HCT116 (cell line): ENCODE measurements at regions not wholly inside any gene's neighbourhood (a gene's known extent, or its start where the extent isn't known, plus 50 kb on each side); places are given as distances from the start of the nearest gene placed in this dataset.

Source experiments
- ATAC-seq: fragments of 200-7000 bp; cut with Tn5 transposase; 2 replicates; pipeline ENCODE4 v1.9.1; 2020; ENCODE audit warnings: mild to moderate bottlenecking, moderate library complexity
- BruUV-seq: library from RNA; stranded (reverse); fragments of 400-500 nt; replicated peaks from 2 replicates; lab custom pipeline; 2021; lab: Mats Ljungman, UMichigan
- CTCF ChIA-PET: fragments of 300-600 bp; sonication (Branson Sonifier 250); formaldehyde crosslinking; loops from one replicate; lab custom pipeline; 2021; ENCODE audit warnings: antibody characterized with exemption; lab: Charles Lee
- POLR2A ChIA-PET: fragments of 300-600, 350-600 bp; sonication (Branson Sonifier 250); formaldehyde crosslinking; loops from one replicate; lab custom pipeline; 2021; ENCODE audit warnings: antibody characterized with exemption; lab: Charles Lee
- RAD21 ChIA-PET, 2 experiments: fragments of 300-600 bp; sonication (Branson Sonifier 250); formaldehyde crosslinking; loops; one replicate each; lab custom pipeline; 2023; ENCODE audit warnings: low total read pairs in 2 of 2; ENCODE audit not compliant: uncharacterized antibody in 2 of 2, unreplicated experiment in 2 of 2, low non-redundant PET in 1 of 2; lab: Charles Lee
- DNase-seq: peaks from one replicate; pipeline ENCODE4 v3.0.0-alpha.2; 2010; ENCODE audit warnings: low read depth, low spot score
- H2AFZ ChIP-seq: fragments of 200-600 bp; shearing (Covaris generic), sonication (generic); 2 replicates; pipeline ENCODE4 v1.6.1; 2017; ENCODE audit warnings: low read depth, mixed run types, mixed read lengths, antibody characterized with exemption, low read length; ENCODE audit not compliant: poor library complexity, severe bottlenecking
- H3K27ac ChIP-seq: 2 replicates; pipeline ENCODE4 v1.5.1; 2012; ENCODE audit warnings: low read depth, low read length
- H3K27me3 ChIP-seq: fragments of 200-600 bp; sonication (generic); 2 replicates; pipeline ENCODE4 v1.6.1; 2016; ENCODE audit warnings: mixed run types, low read length, mixed read lengths; ENCODE audit not compliant: insufficient read depth
- H3K36me3 ChIP-seq, 2 experiments: fragments of 200-500 bp in 1 of 2; fragments of 200-600 bp in 1 of 2; sonication (Bioruptor generic) in 1 of 2; sonication (generic) in 1 of 2; 2 replicates each; pipeline versions ENCODE4 v1.5.1 to v1.6.1; 2014 to 2016; ENCODE audit warnings: low read length in 2 of 2, inconsistent platforms in 1 of 2, mixed read lengths in 1 of 2, mixed run types in 1 of 2; ENCODE audit not compliant: insufficient read depth in 2 of 2, control insufficient read depth in 1 of 2
- H3K4me1 ChIP-seq, 2 experiments: fragments of 200-600 bp in 1 of 2; sonication (generic) in 1 of 2; 2 replicates each; pipeline versions ENCODE4 v1.5.1 to v1.6.1; 2012 to 2017; ENCODE audit warnings: low read length in 2 of 2, inconsistent platforms in 1 of 2, mild to moderate bottlenecking in 1 of 2, mixed read lengths in 1 of 2, mixed run types in 1 of 2, moderate library complexity in 1 of 2; ENCODE audit not compliant: insufficient read depth in 2 of 2, control insufficient read depth in 1 of 2
- H3K4me2 ChIP-seq: fragments of 200-600 bp; sonication (generic); 2 replicates; pipeline ENCODE4 v1.6.1; 2017; ENCODE audit warnings: mixed run types, low read length, mixed read lengths
- H3K4me3 ChIP-seq, 2 experiments: fragments of 200-600 bp in 1 of 2; sonication (generic) in 1 of 2; replicated peaks in 1 of 2; 2 replicates each; pipeline ENCODE4 v1.5.1; 2011 to 2016; ENCODE audit warnings: low read length in 2 of 2, control low read depth in 1 of 2, low read depth in 1 of 2, mild to moderate bottlenecking in 1 of 2, mixed read lengths in 1 of 2, mixed run types in 1 of 2
- H3K79me2 ChIP-seq: fragments of 200-600 bp; sonication (generic); 2 replicates; pipeline ENCODE4 v1.6.1; 2017; ENCODE audit warnings: mild to moderate bottlenecking, mixed run types, low read length, moderate library complexity, mixed read lengths; ENCODE audit not compliant: insufficient read depth
- H3K9ac ChIP-seq: fragments of 200-600 bp; sonication (generic); 2 replicates; pipeline ENCODE4 v1.6.1; 2016; ENCODE audit warnings: low read length, mixed read lengths
- H3K9me2 ChIP-seq: fragments of 200-600 bp; sonication (generic), shearing (Covaris generic); 2 replicates; pipeline ENCODE4 v1.6.1; 2017; ENCODE audit warnings: mixed run types, mild to moderate bottlenecking, moderate library complexity; ENCODE audit not compliant: insufficient read depth
- H3K9me3 ChIP-seq, 2 experiments: fragments of 200-500 bp in 1 of 2; fragments of 200-600 bp in 1 of 2; sonication (Bioruptor generic) in 1 of 2; sonication (generic) in 1 of 2; 2 replicates each; pipeline ENCODE4 v1.6.1; 2014 to 2017; ENCODE audit warnings: low read length in 2 of 2, mixed read lengths in 2 of 2, inconsistent platforms in 1 of 2, low read depth in 1 of 2, mild to moderate bottlenecking in 1 of 2, mixed run types in 1 of 2, moderate library complexity in 1 of 2; ENCODE audit not compliant: control insufficient read depth in 1 of 2, insufficient read depth in 1 of 2
- H4K20me1 ChIP-seq: fragments of 200-600 bp; sonication (generic), shearing (Covaris generic); 2 replicates; pipeline ENCODE4 v1.6.1; 2017; ENCODE audit warnings: mixed run types, mild to moderate bottlenecking, moderate library complexity; ENCODE audit not compliant: insufficient read depth
- ATF3 ChIP-seq: IDR thresholded peaks from 2 replicates; pipeline ENCODE4 v1.6.1; 2012
- CBX3 ChIP-seq: IDR thresholded peaks from 2 replicates; pipeline ENCODE4 v1.6.1; 2012; ENCODE audit warnings: low read depth
- CTCF ChIP-seq, 3 experiments: fragments of 200-600 bp in 1 of 3; sonication (generic) in 1 of 3; IDR thresholded peaks in 2 of 3; conservative IDR thresholded peaks in 1 of 3; 2 replicates each; pipeline ENCODE4 v1.5.1; 2012 to 2017; ENCODE audit warnings: low read depth in 2 of 3, low read length in 2 of 3, antibody characterized with exemption in 1 of 3, borderline replicate concordance in 1 of 3, control low read depth in 1 of 3, mild to moderate bottlenecking in 1 of 3, mixed read lengths in 1 of 3, mixed run types in 1 of 3, moderate library complexity in 1 of 3; ENCODE audit not compliant: insufficient read depth in 1 of 3
- EGR1 ChIP-seq: IDR thresholded peaks from 2 replicates; pipeline ENCODE4 v1.6.1; 2012; ENCODE audit warnings: low read depth
- ELF1 ChIP-seq: IDR thresholded peaks from 2 replicates; pipeline ENCODE4 v1.6.1; 2012; ENCODE audit warnings: low read depth, borderline replicate concordance
- EZH2 ChIP-seq: fragments of 200-600 bp; sonication (generic); IDR thresholded peaks from 2 replicates; pipeline ENCODE4 v1.6.1; 2017; ENCODE audit warnings: antibody characterized with exemption, mixed run types
- EZH2phosphoT487 ChIP-seq: fragments of 200-600 bp; IDR thresholded peaks from 2 replicates; pipeline ENCODE4 v1.6.1; 2018; ENCODE audit warnings: antibody characterized with exemption, borderline replicate concordance
- FOSL1 ChIP-seq: IDR thresholded peaks from 2 replicates; pipeline ENCODE4 v1.6.1; 2012; ENCODE audit warnings: low read depth
- MAX ChIP-seq: IDR thresholded peaks from 2 replicates; pipeline ENCODE4 v1.6.1; 2012
- POLR2A ChIP-seq: IDR thresholded peaks from 2 replicates; pipeline ENCODE4 v1.7.0; 2011; ENCODE audit warnings: borderline replicate concordance; ENCODE audit not compliant: insufficient read depth, insufficient read length; ENCODE audit errors: extremely low read depth
- POLR2AphosphoS5 ChIP-seq: IDR thresholded peaks from 2 replicates; pipeline ENCODE4 v1.6.1; 2011; ENCODE audit warnings: mild to moderate bottlenecking, low read depth, low read length, moderate library complexity
- RAD21 ChIP-seq: IDR thresholded peaks from 2 replicates; pipeline ENCODE4 v1.6.1; 2012; ENCODE audit warnings: low read depth, mild to moderate bottlenecking
- REST ChIP-seq: IDR thresholded peaks from 2 replicates; pipeline ENCODE4 v1.6.1; 2012; ENCODE audit warnings: low read depth
- SP1 ChIP-seq: IDR thresholded peaks from 2 replicates; pipeline ENCODE4 v1.6.1; 2012; ENCODE audit warnings: low read depth
- SRF ChIP-seq: IDR thresholded peaks from 2 replicates; pipeline ENCODE4 v1.6.1; 2012; ENCODE audit warnings: low read depth
- TCF7L2 ChIP-seq: IDR thresholded peaks from 2 replicates; pipeline ENCODE4 v1.7.0; 2011; ENCODE audit warnings: borderline replicate concordance, inconsistent platforms; ENCODE audit not compliant: insufficient read depth, insufficient read length; ENCODE audit errors: extremely low read depth
- ZBTB33 ChIP-seq: IDR thresholded peaks from 2 replicates; pipeline ENCODE4 v1.6.1; 2011; ENCODE audit warnings: mild to moderate bottlenecking, low read length, moderate library complexity; ENCODE audit not compliant: insufficient replicate concordance; ENCODE audit errors: extremely low read depth
- ZFX ChIP-seq: fragments of 450-650 bp; IDR thresholded peaks from 2 replicates; pipeline ENCODE4 v1.6.1; 2017
- ZNF274 ChIP-seq: fragments of 200-500 bp; sonication (Bioruptor generic); IDR thresholded peaks from 2 replicates; pipeline ENCODE4 v1.6.1; 2014; ENCODE audit warnings: mild to moderate bottlenecking, low read depth, low read length, inconsistent platforms
- intact Hi-C: fragments of 100-400 bp; cut with micrococcal nuclease; formaldehyde crosslinking; loops from 2 replicates; pipeline ENCODE4 v1.10.0; 2022

- Histone ChIP-seq H2AFZ (no peak overlapping the region), H4K20me1 (no peaks in the 10 kb centered on the region), H3K4me3 (no peak overlapping the region), H3K36me3 (no peaks in the 10 kb centered on the region), H3K4me2 (no peak overlapping the region), H3K4me1 (no peaks in the 10 kb centered on the region), H3K9ac (no peak overlapping the region), H3K9me2 (no peaks in the 10 kb centered on the region), H3K27me3 (no peaks in the 10 kb centered on the region), H3K27ac (no peak overlapping the region), H3K79me2 (no peaks in the 10 kb centered on the region), H3K9me3 (no peaks in the 10 kb centered on the region)
- POLR2A ChIA-PET, result interaction anchor here (1.4 kb wide), 1 partner anchor 662 kb away, joined by 3 read pairs; the partner anchor contains the start of gene PTGER4
- DNase-seq (no peak), ATAC-seq (no peak)
- CTCF ChIA-PET, result no interaction called here
- RAD21 ChIA-PET, result no interaction called here
- intact Hi-C loops, result no loop called here
- TF ChIP-seq SRF (no peak), ZNF274 (no peak), REST (no peak), EZH2phosphoT487 (no peak), EGR1 (no peak), POLR2A (no peak), EZH2 (no peak), FOSL1 (no peak), TCF7L2 (no peak), MAX (no peak), SP1 (no peak), RAD21 (no peak), CBX3 (no peak), ELF1 (no peak), CTCF (IDR thresholded peaks at IDR 0.05 in 2 of 3, conservative IDR thresholded peaks at IDR 0.05 in 1 of 3; ENCODE audit: borderline replicate concordance in 1 of 3, insufficient read depth in 1 of 3, low read depth in 2 of 3, low read length in 2 of 3) (no peak), ZFX (no peak), ZBTB33 (no peak), POLR2AphosphoS5 (no peak), ATF3 (no peak)
- no TSS peak for BruUV-seq
Measured at GRCh38 chr5:40017918-40018317, 593.1 kb upstream of the DAB2 start.
